Fibroblast of peridontal ligament (primary cell): ENCODE measurements at regions not wholly inside any gene's neighbourhood (a gene's known extent, or its start where the extent isn't known, plus 50 kb on each side); places are given as distances from the start of the nearest gene placed in this dataset.
A peak's percentile ranks its signal among the peaks of the same experiment; 100 is the strongest.
"Not testable (repeated sequence)": the region's sequence is repeated elsewhere in the genome, so short reads cannot be mapped to it uniquely, and the experiment has no call there.

Experiments
- DNase-seq: peaks from one replicate; pipeline ENCODE4 v3.0.0-alpha.2; 2010; ENCODE audit errors: extremely low read depth

- peak; percentile 57 for DNase-seq
Observed at GRCh38 chr14:103260629-103261124, 73.4 kb upstream of the EIF5 start.

GRCh38 chr14:103267226-103267910 is 66.7 kb upstream of the EIF5 start:
- no peak for DNase-seq

GRCh38 chr14:103271189-103271588 is 62.8 kb upstream of the EIF5 start:
- no peak for DNase-seq

GRCh38 chr14:103273145-103273744 is 60.8 kb upstream of the EIF5 start:
- DNase-seq, result no peak

GRCh38 chr14:103273745-103274615 is 60.1 kb upstream of the EIF5 start:
- no peak for DNase-seq

GRCh38 chr14:103275000-103275399 is 59.0 kb upstream of the EIF5 start:
- DNase-seq, result no peak

- no peak for DNase-seq
Observed at GRCh38 chr14:103277931-103278330, 56.1 kb upstream of the EIF5 start.

GRCh38 chr14:103279142-103280025 is 54.7 kb upstream of the EIF5 start:
- no peak for DNase-seq

GRCh38 chr14:103280278-103280928 is 53.6 kb upstream of the EIF5 start:
- DNase-seq, result peak; percentile 13

- peak; percentile 27 for DNase-seq
Observed at GRCh38 chr14:103281496-103282231, 52.4 kb upstream of the EIF5 start.

GRCh38 chr14:103282309-103282708 is 51.7 kb upstream of the EIF5 start:
- DNase-seq, result not testable (repeated sequence)

- DNase-seq, result no peak
Observed at GRCh38 chr14:103282932-103283331, 51.1 kb upstream of the EIF5 start.

GRCh38 chr14:103283916-103284315 is 50.1 kb upstream of the EIF5 start:
- DNase-seq, result no peak
